CD4-positive, alpha-beta T cell treated with Interleukin-15 for 1 hour (primary cell): ENCODE measurements at regions not wholly inside any gene's neighbourhood (a gene's known extent, or its start where the extent isn't known, plus 50 kb on each side); places are given as distances from the start of the nearest gene placed in this dataset.
"Not testable (repeated sequence)": the region's sequence is repeated elsewhere in the genome, so short reads cannot be mapped to it uniquely, and the experiment has no call there.

Experiments used
- DNase-seq: peaks from one replicate; pipeline ENCODE4 v3.0.0-alpha.2; 2020

DNA sequence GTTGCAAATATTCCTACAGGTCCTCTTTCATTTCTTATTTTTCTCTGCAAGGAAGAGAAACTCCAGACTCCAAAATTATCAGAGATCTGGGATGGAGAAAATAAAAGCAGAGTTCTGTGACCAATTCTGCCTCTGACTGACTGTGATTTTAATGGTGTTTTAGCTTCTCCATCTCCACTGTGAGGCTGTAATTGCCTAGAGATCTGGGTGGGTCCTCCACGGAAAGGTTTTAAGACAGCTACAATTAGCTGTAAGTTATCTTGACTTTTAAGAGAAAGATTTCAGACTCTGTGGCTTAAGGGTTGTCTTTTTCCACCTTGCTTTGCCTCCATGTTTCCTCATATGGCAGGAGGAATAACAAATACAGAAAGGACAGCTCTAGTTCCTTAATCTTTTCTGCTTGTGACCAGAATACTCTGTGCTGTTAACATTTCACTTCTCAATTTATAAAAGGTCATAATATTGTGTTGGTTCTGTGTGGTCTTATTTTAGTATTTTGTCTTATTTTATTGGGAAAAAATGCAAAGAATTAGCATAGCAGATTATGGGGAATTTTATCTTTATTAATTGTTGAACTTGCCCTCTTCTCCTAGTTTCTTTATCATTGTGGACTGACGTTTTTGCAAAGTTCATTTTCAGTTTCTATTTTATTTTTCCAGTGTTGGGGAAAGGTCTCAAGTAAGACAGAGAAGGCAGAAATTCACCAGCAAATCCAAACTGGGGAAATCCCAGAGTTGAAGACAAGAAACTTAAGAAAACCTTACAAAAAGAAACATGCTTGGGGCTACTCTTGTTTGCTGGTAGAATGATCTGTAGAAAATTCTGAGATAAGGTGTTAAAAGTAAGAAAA lies 157.9 kb downstream of the RAP2B start:
- no peak for DNase-seq

DNA sequence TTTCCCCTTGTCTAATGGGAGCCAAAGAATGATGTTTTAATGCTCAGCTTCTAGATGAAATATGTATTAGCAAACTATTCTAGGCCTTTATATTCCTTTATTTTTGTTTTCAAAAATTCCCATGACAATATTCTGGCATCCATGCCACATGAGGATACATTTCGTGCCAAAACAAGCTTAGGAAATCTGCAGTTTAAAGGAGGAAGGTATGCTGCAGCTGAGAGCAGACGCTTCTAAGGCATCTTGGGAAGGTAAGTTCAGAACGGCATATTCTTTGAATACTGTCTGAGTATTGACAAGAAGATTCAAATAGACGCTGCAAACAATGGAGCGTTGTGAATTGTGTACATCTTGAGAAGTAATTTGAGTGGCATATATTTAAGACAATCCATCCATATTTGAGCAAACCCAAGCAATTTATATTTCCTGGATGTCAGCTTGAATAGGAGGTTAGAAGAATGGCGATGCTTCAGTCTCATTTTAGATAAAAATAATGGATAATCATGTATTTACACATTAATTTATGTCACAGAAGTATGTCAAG lies 158.6 kb downstream of the RAP2B start:
- no peak for DNase-seq

- no peak for DNase-seq
These were observed 166.7 kb downstream of the RAP2B start for GRCh38 chr3:153328690-153329089.

- DNase-seq: no peak
These were observed 168.9 kb downstream of the RAP2B start for GRCh38 chr3:153330901-153331300.

DNA sequence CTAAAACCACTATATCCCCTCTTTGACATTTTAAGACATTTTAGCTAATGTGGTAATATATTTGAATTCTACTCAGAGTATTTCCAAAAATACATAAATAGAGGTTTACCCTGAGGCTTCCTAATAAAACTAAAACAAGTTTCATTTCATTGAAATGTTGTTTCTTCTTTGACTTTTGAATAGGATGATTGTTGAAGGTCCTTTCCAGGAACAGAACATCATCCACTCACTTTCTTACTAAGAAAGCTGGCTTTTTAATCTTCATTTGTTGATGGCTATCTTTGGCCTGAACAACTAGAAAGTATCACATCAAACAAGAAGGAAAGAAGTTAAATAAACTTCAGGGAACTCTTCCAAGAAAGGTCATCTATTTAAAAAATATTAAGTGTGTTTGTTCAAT lies 169.7 kb downstream of the RAP2B start:
- DNase-seq: no peak

DNA sequence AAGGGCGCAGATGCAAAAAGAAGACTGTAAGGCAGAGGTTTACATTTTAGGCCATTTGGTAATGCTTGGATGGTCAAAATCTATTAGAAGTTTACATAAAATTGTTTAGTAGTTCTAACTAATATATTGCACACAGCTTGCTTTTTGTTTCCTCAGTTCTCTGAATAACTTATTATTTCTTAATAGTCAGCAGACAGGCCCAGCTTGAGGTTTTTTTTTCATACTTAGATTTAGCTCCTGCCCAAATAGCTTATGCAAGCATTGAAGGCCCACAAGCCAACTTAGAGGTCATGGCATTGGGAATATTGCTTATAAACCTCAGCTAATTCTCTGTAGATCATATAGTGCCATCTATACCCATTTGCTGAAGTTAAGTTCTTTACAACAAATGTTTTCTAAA lies 172.5 kb downstream of the RAP2B start:
- no peak for DNase-seq

DNA sequence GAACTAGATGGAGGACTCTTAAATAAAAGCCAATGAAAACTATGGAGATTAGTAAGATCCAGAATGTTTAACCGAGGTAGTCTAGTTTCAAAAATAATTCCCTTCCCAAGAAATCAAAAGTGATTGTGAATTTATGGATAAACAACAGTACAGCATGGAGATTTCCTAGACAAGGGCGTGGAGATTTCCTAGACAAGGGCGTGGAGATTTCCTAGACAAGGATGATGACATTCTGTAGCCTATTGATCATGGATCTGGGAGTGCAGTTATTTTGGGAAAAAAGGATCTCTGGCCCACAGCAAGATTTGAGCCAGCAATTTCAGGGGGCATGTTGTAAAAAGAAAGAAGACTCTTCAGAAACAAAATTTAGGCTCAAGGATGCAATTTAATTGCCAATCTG lies 175.3 kb downstream of the RAP2B start:
- no peak for DNase-seq

DNA sequence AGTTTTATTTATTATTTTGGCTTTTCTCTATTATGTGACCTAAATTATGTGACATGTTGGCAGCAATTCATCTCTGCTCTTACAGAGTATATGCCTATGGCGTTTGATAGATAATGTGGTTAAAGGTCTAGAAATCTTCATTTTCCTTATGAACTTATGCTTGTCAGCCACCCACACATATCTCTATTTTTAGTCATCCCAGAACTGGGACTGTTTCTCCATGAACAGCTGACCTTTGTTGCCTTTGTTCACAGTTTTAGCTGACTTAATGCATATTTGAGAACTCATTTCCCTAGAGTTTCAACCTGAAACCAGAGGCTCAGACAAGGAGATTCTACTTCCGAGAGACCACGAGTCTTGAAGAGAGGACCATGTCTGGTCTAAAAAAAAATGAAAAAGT lies 176.5 kb downstream of the RAP2B start:
- no peak for DNase-seq

GRCh38 chr3:153339065-153339464 lies 177.0 kb downstream of the RAP2B start:
- DNase-seq: no peak

GRCh38 chr3:153343988-153344782 lies 182.2 kb downstream of the RAP2B start:
- no peak for DNase-seq

DNA sequence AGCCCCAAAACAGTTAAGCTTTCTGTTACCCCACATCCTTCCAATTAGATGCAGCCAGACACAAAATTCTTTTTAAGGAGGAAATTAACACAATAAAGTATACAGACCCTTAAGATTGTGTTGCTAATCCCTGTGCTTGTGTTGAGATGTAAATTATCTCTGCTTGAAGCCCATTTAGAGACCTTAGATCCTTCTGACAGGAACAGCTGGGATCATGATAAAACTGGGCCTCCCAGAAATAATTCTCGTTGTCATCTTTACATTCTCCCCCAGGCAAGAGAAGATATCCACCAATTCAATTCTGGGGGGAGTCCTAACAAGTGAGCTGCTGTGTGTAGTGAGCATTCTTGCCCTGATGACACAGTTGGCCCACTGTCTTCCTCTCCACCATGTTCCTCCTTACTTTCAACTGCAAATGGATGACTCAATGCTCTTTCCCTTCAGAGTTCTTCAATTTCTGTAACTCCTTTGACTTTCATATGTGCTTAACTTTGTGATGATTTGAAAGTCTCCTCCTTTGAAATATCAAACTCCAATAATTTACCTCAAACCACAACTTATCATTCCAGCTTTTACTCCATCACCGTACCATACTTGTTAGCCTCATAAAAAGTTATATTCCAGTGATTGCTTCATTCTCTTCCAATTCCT lies 186.6 kb downstream of the RAP2B start:
- DNase-seq: no peak

DNA sequence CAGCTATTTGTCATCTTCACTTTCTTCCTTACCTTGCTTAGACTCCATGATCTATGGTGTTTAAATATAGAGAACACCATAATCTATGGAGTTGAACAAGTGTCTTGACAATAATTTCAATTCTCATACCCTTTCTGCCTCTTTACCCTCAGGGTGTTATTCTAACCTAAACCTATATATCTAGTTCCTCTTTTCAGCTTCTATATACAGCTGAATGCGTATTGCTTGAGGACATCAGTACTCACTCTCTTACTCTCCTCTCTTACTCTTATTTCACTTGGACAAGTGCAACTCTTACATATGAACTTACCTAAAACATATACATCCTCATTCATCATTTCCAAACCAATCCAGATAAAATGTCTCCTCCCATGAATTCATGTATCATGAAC lies 187.1 kb downstream of the RAP2B start:
- DNase-seq: no peak

DNA sequence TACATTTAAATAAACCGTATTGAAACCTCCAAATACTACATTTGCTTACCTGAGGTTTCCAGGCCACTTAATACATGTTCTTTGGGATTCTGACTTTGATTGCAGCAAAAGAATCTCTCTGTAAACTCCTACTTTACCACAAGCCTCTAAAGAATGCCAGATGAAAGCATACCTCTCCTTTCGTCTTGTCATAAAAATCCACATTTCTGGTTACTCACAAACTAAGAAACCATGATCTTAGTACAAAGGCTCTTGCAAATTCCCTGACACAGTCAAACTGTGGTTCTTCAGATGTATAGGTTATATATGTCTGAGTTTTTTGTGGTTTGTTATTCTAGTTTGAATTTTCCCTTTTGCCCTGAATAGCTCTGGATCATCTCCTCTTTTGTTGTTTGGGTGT lies 188.4 kb downstream of the RAP2B start:
- DNase-seq: no peak

GRCh38 chr3:153354641-153355040 lies 192.6 kb downstream of the RAP2B start:
- no peak for DNase-seq

- no peak for DNase-seq
These were observed 193.5 kb downstream of the RAP2B start for GRCh38 chr3:153355559-153355958.

DNA sequence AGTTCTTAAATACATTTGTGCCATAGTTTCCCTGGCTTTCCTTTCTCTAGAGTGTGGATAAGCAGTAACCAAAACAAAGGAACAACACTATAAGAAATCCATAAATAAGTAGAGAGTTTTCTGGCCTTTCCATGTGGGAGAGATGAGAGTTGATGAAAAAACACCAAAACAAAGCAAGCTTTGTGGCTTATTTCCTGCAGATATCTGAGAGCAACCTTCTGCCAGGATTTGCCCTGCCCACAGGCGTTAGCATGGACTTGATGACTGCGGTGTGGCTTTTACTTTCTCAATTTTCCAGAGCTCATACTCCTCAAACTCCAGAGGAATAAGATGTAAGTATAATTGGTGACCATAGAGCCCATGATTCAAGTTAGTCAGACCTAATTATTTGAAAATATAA lies 194.9 kb downstream of the RAP2B start:
- no peak for DNase-seq

GRCh38 chr3:153357436-153357835 lies 195.4 kb downstream of the RAP2B start:
- no peak for DNase-seq

GRCh38 chr3:153369561-153370374 lies 207.7 kb downstream of the RAP2B start:
- DNase-seq: no peak

DNA sequence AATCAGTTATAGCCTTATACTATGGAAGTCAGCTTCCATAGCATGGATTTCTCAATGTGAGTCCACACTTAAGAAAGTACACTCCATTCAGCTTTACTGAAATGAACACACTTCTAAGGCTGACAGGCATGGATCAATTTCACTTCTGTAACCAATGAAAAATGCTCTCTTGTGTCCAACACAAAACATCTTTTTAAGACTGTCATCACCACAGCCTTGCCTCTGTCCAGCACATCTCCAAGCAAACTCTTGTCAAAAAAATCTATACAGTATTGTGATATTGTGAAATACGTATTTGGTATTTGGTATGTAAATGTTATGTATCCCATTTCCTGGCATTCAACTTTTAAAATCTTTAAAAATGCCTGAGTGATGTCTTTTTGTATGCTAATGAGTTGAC lies 208.7 kb downstream of the RAP2B start:
- no peak for DNase-seq

DNA sequence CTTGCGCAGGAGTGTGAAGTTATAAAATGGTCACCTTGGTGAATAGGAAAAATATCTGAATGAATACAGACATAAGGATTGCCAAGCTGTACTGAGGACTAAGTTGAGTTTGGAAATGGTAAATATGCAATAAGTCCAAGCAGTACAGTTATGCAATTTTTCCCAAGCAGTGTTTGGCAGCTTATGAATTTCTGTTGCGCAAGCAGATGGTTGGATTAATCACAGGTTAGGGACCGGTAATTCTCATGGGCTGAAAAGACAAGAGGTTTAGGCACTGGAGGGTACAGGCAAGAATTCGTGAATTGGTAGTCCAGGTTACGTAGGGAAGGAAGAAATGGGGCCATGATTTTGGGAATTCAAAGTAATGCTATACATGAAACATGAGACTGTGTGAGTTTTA lies 210.3 kb downstream of the RAP2B start:
- no peak for DNase-seq

GRCh38 chr3:153373606-153374005 lies 211.6 kb downstream of the RAP2B start:
- DNase-seq: peak; percentile 23

GRCh38 chr3:153378366-153378765 lies 216.3 kb downstream of the RAP2B start:
- not testable (repeated sequence) for DNase-seq

GRCh38 chr3:153379516-153379915 lies 217.5 kb downstream of the RAP2B start:
- no peak for DNase-seq
